GM23338 (cell line): ENCODE measurements at regions not wholly inside any gene's neighbourhood (a gene's known extent, or its start where the extent isn't known, plus 50 kb on each side); places are given as distances from the start of the nearest gene placed in this dataset.

Experiments used
- CREB1 ChIP-seq: fragments of 250-450 bp; sonication (Bioruptor Pico); IDR thresholded peaks from 2 replicates; pipeline ENCODE4 v1.5.0; 2020; ENCODE audit warnings: low read depth, mild to moderate bottlenecking, moderate library complexity
- CTCF ChIP-seq, 2 experiments: fragments of 200-600 bp in 1 of 2; sonication (generic) in 1 of 2; conservative IDR thresholded peaks; 2 replicates each; pipeline versions ENCODE4 v1.5.1 to v1.6.1; 2016 to 2017; ENCODE audit warnings: antibody characterized with exemption in 2 of 2, low read depth in 2 of 2, mild to moderate bottlenecking in 2 of 2, moderate library complexity in 1 of 2
- EZH2 ChIP-seq: fragments of 200-600 bp; sonication (generic); IDR thresholded peaks from one replicate; pipeline ENCODE4 v1.8.0; 2017; ENCODE audit warnings: antibody characterized with exemption, mild to moderate bottlenecking, low read depth; ENCODE audit not compliant: unreplicated experiment
- EZH2phosphoT487 ChIP-seq: fragments of 200-600 bp; sonication (generic); IDR thresholded peaks from one replicate; pipeline ENCODE4 v1.8.1; 2018; ENCODE audit warnings: antibody characterized with exemption; ENCODE audit not compliant: unreplicated experiment
- JUNB ChIP-seq: IDR thresholded peaks from one replicate; pipeline ENCODE4 v1.6.1; 2016; ENCODE audit warnings: antibody characterized with exemption; ENCODE audit not compliant: unreplicated experiment
- NANOG ChIP-seq: IDR thresholded peaks from 2 replicates; pipeline ENCODE4 v1.6.1; 2016; ENCODE audit warnings: antibody characterized with exemption, borderline replicate concordance
- POLR2AphosphoS5 ChIP-seq: IDR thresholded peaks from 2 replicates; pipeline ENCODE4 v1.6.1; 2016; ENCODE audit warnings: antibody characterized with exemption, low read depth
- REST ChIP-seq: IDR thresholded peaks from one replicate; pipeline ENCODE4 v1.6.1; 2018; ENCODE audit warnings: antibody characterized with exemption; ENCODE audit not compliant: unreplicated experiment

- TF ChIP-seq POLR2AphosphoS5, result no peak
- no peak for TF ChIP-seq CTCF (conservative IDR thresholded peaks at IDR 0.05; ENCODE audit: low read depth in 2 of 2)
- TF ChIP-seq EZH2, result no peak
- TF ChIP-seq JUNB, result no peak
- no peak for TF ChIP-seq REST
- no peak for TF ChIP-seq CREB1
- no peak for TF ChIP-seq EZH2phosphoT487
- TF ChIP-seq NANOG, result no peak
Measured at GRCh38 chr1:55400508-55400907, 185.3 kb upstream of the USP24 start.
